ENCODE measurements at regions not wholly inside any gene's neighbourhood (a gene's known extent, or its start where the extent isn't known, plus 50 kb on each side); places are given as distances from the start of the nearest gene placed in this dataset.

- TF ChIP-seq CTCF (IDR thresholded peaks at IDR 0.05), result no peak
- TF ChIP-seq EZH2 (IDR thresholded peaks at IDR 0.05), result no peak
- TF ChIP-seq EZH2phosphoT487 (IDR thresholded peaks at IDR 0.05), result no peak
Measured at GRCh38 chr4:156036496-156036895, 82.8 kb upstream of the CTSO start.

All from neural progenitor cell (in vitro differentiated cells).